Activated B cell treated with CpG ODN at 0.5 μM for 24 hours (primary cell): ENCODE measurements at regions not wholly inside any gene's neighbourhood (a gene's known extent, or its start where the extent isn't known, plus 50 kb on each side); places are given as distances from the start of the nearest gene placed in this dataset.

Experiments used
- ATAC-seq: fragments of 200-7000 bp; cut with Tn5 transposase; one replicate; pipeline ENCODE4 v1.10.0; 2021; ENCODE audit warnings: low read depth, mild to moderate bottlenecking, moderate library complexity
- CTCF ChIA-PET: fragments of 350-600 bp; sonication (Branson Sonifier 250); formaldehyde crosslinking; loops from one replicate; lab custom pipeline; 2021; ENCODE audit warnings: antibody characterized with exemption; lab: Charles Lee
- POLR2A ChIA-PET: fragments of 350-600 bp; sonication (Branson Sonifier 250); formaldehyde crosslinking; loops from one replicate; lab custom pipeline; 2021; ENCODE audit warnings: antibody characterized with exemption; lab: Charles Lee
- DNase-seq: peaks from one replicate; pipeline ENCODE4 v3.0.0; 2022
- H3K27ac Mint-ChIP-seq: one replicate; pipeline ENCODE4 v1.8.0; 2020; ENCODE audit warnings: mixed read lengths
- H3K27me3 Mint-ChIP-seq: one replicate; pipeline ENCODE4 v1.8.0; 2021; ENCODE audit warnings: mixed read lengths
- H3K36me3 Mint-ChIP-seq: one replicate; pipeline ENCODE4 v1.8.0; 2021; ENCODE audit warnings: low read depth, mixed read lengths
- H3K4me1 Mint-ChIP-seq: one replicate; pipeline ENCODE4 v1.8.0; 2021; ENCODE audit warnings: mixed read lengths
- H3K4me3 Mint-ChIP-seq: one replicate; pipeline ENCODE4 v1.8.0; 2020; ENCODE audit warnings: mild to moderate bottlenecking, mixed read lengths
- H3K9me3 Mint-ChIP-seq: one replicate; pipeline ENCODE4 v1.8.0; 2020; ENCODE audit warnings: mixed read lengths
- CTCF ChIP-seq: fragments of 200-600 bp; IDR thresholded peaks from one replicate; pipeline ENCODE4 v1.8.0; 2022; ENCODE audit warnings: antibody characterized with exemption, mild to moderate bottlenecking
- intact Hi-C: fragments of 100-400 bp; cut with micrococcal nuclease; formaldehyde crosslinking; loops from one replicate; pipeline ENCODE4 v1.15.1; 2024

DNA sequence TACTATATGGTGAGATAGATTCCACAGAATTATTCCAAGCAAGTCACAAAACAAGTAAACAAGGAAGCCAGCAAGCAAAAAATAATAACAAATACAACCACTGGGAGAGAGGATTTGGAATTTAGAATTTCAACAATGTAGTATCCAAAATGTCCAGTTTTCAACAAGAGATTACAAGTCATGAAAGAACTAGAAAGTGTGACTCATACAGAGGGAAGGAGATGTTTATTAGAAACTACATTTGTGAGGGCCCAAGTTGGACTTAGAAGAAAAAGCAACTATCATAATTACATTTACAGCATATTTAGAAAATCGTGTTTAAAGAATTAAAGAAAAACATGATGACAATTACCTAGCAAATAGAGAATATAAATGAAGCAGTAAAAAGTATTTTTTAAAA lies 494.6 kb upstream of the ID4 start:
- Mint-ChIP-seq H3K27ac (no peak overlapping the region), H3K4me1 (no peaks in the 10 kb centered on the region), H3K27me3 (no peaks in the 10 kb centered on the region), H3K9me3 (peaks cover 4% of the 10 kb centered on the region), H3K4me3 (no peak overlapping the region), H3K36me3 (no peaks in the 10 kb centered on the region)
- DNase-seq (no peak), ATAC-seq (no peak)
- intact Hi-C loops: no loop called here
- CTCF ChIA-PET: no interaction called here
- POLR2A ChIA-PET: no interaction called here
- TF ChIP-seq CTCF: no peak

DNA sequence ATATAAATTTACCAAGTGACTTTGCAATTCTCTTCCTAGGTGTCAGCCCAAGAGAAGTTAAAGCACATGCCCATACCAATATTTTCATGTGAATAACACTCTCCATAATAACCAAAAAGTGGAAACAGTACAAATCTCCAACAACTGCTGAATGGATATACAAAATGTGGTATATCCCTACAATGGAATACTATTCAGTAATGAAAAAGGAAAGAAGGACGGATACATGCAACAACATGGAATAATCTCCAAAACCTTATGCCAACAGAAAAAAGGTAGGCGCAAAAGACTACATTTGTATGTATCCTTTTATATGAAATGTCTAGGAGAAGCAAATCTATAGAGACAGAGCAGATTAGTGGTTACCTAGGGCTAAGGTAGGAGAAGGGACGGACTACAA lies 487.7 kb upstream of the ID4 start:
- Mint-ChIP-seq H3K4me3 (no peak overlapping the region), H3K27me3 (no peaks in the 10 kb centered on the region)

DNA sequence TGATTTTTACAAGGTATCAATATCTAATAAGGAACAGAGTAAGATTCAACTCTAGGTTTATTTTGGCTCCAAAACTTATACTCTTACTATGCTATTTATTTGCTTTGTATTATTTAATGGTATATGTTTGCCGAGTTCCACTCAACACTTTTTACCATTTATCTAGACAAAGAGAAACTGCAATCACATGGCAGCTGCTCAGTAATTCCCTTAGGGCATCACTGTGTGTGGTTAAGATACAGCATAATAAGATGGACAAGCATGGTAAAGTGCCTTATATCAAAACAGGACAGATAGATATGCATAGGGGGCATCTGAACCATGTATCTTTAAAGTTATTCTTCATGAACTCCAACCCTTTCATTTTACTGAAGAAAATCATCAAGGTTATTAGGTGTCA lies 483.0 kb upstream of the ID4 start:
- ATAC-seq: no peak
- CTCF ChIA-PET: no interaction called here

More for the DNA sequence above, 487.7 kb upstream of the ID4 start:
- ChIA-PET CTCF (no interaction called here), POLR2A (no interaction called here)
- intact Hi-C loops: no loop called here
- ATAC-seq (no peak), DNase-seq (no peak)
- no peak overlapping the region for H3K27ac Mint-ChIP-seq
- no peaks in the 10 kb centered on the region for H3K36me3 Mint-ChIP-seq
- H3K9me3 Mint-ChIP-seq: peaks cover 11% of the 10 kb centered on the region
- H3K4me1 Mint-ChIP-seq: no peaks in the 10 kb centered on the region
- TF ChIP-seq CTCF: no peak

DNA sequence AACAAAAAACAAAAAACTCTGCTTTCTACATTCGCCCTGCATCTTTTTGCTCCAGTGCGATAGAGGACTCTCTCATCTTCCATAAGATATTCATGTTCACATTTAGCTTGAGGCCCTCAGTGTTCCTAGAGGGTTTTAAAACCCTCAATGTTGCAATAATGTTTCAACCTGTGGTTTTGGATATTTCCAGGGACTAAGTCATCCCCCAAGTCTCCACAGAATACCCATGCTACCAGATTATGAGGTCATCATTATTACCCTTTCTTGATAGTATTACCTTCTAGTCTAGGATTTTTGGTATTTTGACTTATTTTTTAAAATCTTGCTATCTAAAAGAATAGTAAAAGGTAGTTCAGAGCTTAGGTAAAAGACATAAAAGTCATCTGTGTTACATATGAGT lies 480.5 kb upstream of the ID4 start:
- no peak for TF ChIP-seq CTCF
- CTCF ChIA-PET: no interaction called here
- no peak for DNase-seq
- intact Hi-C loops: no loop called here
- Mint-ChIP-seq H3K4me3 (no peak overlapping the region), H3K27me3 (no peaks in the 10 kb centered on the region), H3K4me1 (no peaks in the 10 kb centered on the region), H3K27ac (no peak overlapping the region), H3K9me3 (peaks cover 2% of the 10 kb centered on the region), H3K36me3 (no peaks in the 10 kb centered on the region)
- ATAC-seq: no peak
- POLR2A ChIA-PET: no interaction called here

More for the DNA sequence above, 483.0 kb upstream of the ID4 start:
- POLR2A ChIA-PET: no interaction called here
- no peak for TF ChIP-seq CTCF
- no peak for DNase-seq
- no peaks in the 10 kb centered on the region for H3K36me3 Mint-ChIP-seq
- H3K4me1 Mint-ChIP-seq: no peaks in the 10 kb centered on the region
- H3K9me3 Mint-ChIP-seq: peaks cover 7% of the 10 kb centered on the region
- no peak overlapping the region for H3K4me3 Mint-ChIP-seq
- H3K27me3 Mint-ChIP-seq: no peaks in the 10 kb centered on the region
- no peak overlapping the region for H3K27ac Mint-ChIP-seq
- intact Hi-C loops: no loop called here

GRCh38 chr6:19362396-19362795 lies 474.8 kb upstream of the ID4 start:
- CTCF ChIA-PET: no interaction called here
- H3K27me3 Mint-ChIP-seq: no peaks in the 10 kb centered on the region

More at GRCh38 chr6:19362396-19362795, 474.8 kb upstream of the ID4 start:
- ATAC-seq (no peak), DNase-seq (no peak)
- Mint-ChIP-seq H3K4me3 (no peak overlapping the region), H3K27ac (no peak overlapping the region), H3K9me3 (peaks cover 3% of the 10 kb centered on the region), H3K4me1 (no peaks in the 10 kb centered on the region), H3K36me3 (no peaks in the 10 kb centered on the region)
- intact Hi-C loops: no loop called here
- POLR2A ChIA-PET: no interaction called here
- no peak for TF ChIP-seq CTCF
